Psoas muscle (tissue), 7 donors: ENCODE measurements at regions not wholly inside any gene's neighbourhood (a gene's known extent, or its start where the extent isn't known, plus 50 kb on each side); places are given as distances from the start of the nearest gene placed in this dataset.

Experiments used
- ATAC-seq, 4 donors: fragments of 200-7000 bp; cut with Tn5 transposase; one replicate each; pipeline ENCODE4 v1.9.1; 2020; ENCODE audit warnings: moderate library complexity in 3 of 4, mild to moderate bottlenecking in 2 of 4
- DNase-seq, 2 donors: peaks; one replicate each; pipeline ENCODE4 v3.0.0-alpha.2; 2020
- H3K27ac ChIP-seq: fragments of 200-600 bp; one replicate; pipeline ENCODE4 v1.8.0; 2022
- H3K27me3 ChIP-seq, 3 donors: fragments of 200-600 bp in 1 of 3; one replicate each; pipeline versions ENCODE4 v1.6.1 to v1.8.0; 2013 to 2022; ENCODE audit warnings: low read length in 2 of 3, mild to moderate bottlenecking in 2 of 3, moderate library complexity in 1 of 3; ENCODE audit not compliant: insufficient read depth in 3 of 3
- H3K36me3 ChIP-seq, 2 donors: fragments of 200-600 bp in 1 of 2; one replicate each; pipeline versions ENCODE4 v1.6.1 to v1.8.0; 2013 to 2022; ENCODE audit warnings: low read depth in 1 of 2, mild to moderate bottlenecking in 1 of 2, moderate library complexity in 1 of 2; ENCODE audit not compliant: insufficient read depth in 1 of 2
- H3K4me1 ChIP-seq: fragments of 200-600 bp; one replicate; pipeline ENCODE4 v1.8.0; 2022
- H3K4me3 ChIP-seq: fragments of 200-600 bp; one replicate; pipeline ENCODE4 v1.8.0; 2022; ENCODE audit warnings: mild to moderate bottlenecking
- H3K9me3 ChIP-seq: fragments of 200-600 bp; one replicate; pipeline ENCODE4 v1.8.0; 2022
- CTCF ChIP-seq: fragments of 200-600 bp; IDR thresholded peaks from one replicate; pipeline ENCODE4 v1.8.0; 2022; ENCODE audit warnings: antibody characterized with exemption
- WGBS, 3 donors: extraction: QIAGEN DNeasy Blood & Tissue Kit; methylation state at CpG; one replicate each; pipeline versions ENCODE4 v1.1.6 to v1.1.7; 2013; 5-methylcytosine and 5-hydroxymethylcytosine counted together
- intact Hi-C, 2 donors: fragments of 100-400 bp; cut with DNase I; formaldehyde crosslinking; loops; one replicate each; pipeline versions ENCODE4 v1.11.0 to v1.14.2; 2022
- donor health status: healthy with polysubstance abuse.
- donor health status: DM: no; HTN: no; CAD: no; lungs with moderate emphysema.
- donor health status: Bipolar disorder and iron deficiency.
- donor health status: healthy.
- donor health status: DM: yes; HTN: yes; CAD: no.
- donor health status: DM: no; HTN: no; CAD: no.
- donor health status: DM: yes; HTN: yes; CAD: no.

GRCh38 chr2:16507655-16508489 is 157.8 kb downstream of the CYRIA start:
- Histone ChIP-seq H3K27ac (no peak overlapping the region), H3K36me3 (no peaks in the 10 kb centered on the region), H3K9me3 (no peaks in the 10 kb centered on the region), H3K27me3 (peaks cover 0 to 34% (median 0%) of the 10 kb centered on the region in 3 donors), H3K4me3 (peak overlapping the region; percentile 65), H3K4me1 (peaks cover 8% of the 10 kb centered on the region)
- ATAC-seq: peak; percentile 92 to 98 (median 96)
- peak; percentile 41 to 71 for DNase-seq
- intact Hi-C loops: loop anchor here (2.0 to 10.0 kb wide), 5 partner anchors 223 to 871 kb away; partner anchors contain the start of gene MYCN (in 1 of the 2)
- TF ChIP-seq CTCF: peak; percentile 71
- 6 to 8% (median 7%) methylated on average over 43 to 58 of the region's 58 CpGs for WGBS, 3 donors

- Histone ChIP-seq H3K27ac (no peak overlapping the region), H3K36me3 (no peaks in the 10 kb centered on the region), H3K9me3 (no peaks in the 10 kb centered on the region), H3K4me1 (peaks cover 8% of the 10 kb centered on the region), H3K4me3 (no peak overlapping the region), H3K27me3 (peaks cover 0 to 34% (median 0%) of the 10 kb centered on the region in 3 donors)
- ATAC-seq (no peak), DNase-seq (no peak)
- intact Hi-C loops: loop anchor here (2.0 to 10.0 kb wide), 5 partner anchors 222 to 870 kb away; partner anchors contain the start of gene MYCN (in 1 of the 2)
- no peak for TF ChIP-seq CTCF
- WGBS, 3 donors: 36 to 47% (median 42%) methylated on average over 2 of the region's 2 CpGs
These were observed 159.3 kb downstream of the CYRIA start for GRCh38 chr2:16506366-16506765.

DNA sequence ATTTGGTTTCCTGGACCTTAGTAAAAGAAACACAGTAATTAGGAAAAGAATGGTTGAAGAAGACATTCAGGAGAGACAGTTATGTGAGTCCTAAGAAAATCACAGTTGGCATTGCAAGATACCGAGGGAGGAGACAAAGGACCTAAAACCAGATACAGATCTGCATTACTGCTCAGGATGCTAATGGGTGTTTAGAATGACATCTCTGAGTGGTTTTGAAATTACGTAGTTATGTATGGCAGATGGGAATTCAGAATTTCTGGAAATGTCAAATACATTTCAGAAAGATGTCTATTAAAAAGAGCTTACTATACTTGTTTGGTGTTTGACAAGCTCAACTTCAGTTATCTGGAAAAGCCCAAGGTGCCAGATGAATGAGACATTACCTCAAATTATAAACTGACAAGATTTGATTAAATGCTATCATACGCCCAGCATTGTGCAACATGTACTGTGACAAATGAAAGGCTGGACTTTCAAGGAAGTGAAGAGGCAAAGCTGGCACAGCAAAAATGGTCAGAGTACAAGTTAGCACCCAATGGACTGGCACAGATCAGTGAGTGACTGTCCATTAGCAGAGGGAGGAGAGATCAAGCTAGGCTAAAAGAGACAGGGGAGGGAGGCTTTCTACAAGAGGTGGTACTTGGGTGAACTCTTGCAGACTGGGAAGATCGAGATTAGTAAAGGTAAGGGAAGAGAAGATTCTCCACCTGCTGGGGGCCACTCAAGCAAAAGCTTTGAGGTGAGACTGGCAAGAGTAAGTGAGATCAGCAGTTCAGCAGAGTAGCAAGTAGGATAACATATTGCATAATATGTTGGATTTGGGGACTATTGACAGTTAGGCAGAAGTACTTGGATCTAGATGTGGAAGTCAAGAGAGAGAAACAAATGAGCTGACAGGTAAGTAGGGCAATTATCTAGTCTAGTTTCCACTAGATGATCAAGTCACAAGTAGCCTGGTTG is 168.9 kb downstream of the CYRIA start:
- intact Hi-C loops: no loop called here
- no peak overlapping the region for H3K27ac ChIP-seq
- no peak overlapping the region for H3K4me3 ChIP-seq
- TF ChIP-seq CTCF: no peak
- no peaks in the 10 kb centered on the region for H3K36me3 ChIP-seq
- H3K9me3 ChIP-seq: no peaks in the 10 kb centered on the region
- peaks cover 0 to 5% (median 0%) of the 10 kb centered on the region in 3 donors for H3K27me3 ChIP-seq
- no peaks in the 10 kb centered on the region for H3K4me1 ChIP-seq
- DNase-seq (no peak), ATAC-seq (peak in 1 of 4 donors; percentile 45)
- 68 to 78% (median 77%) methylated on average over 4 of the region's 4 CpGs for WGBS, 3 donors

DNA sequence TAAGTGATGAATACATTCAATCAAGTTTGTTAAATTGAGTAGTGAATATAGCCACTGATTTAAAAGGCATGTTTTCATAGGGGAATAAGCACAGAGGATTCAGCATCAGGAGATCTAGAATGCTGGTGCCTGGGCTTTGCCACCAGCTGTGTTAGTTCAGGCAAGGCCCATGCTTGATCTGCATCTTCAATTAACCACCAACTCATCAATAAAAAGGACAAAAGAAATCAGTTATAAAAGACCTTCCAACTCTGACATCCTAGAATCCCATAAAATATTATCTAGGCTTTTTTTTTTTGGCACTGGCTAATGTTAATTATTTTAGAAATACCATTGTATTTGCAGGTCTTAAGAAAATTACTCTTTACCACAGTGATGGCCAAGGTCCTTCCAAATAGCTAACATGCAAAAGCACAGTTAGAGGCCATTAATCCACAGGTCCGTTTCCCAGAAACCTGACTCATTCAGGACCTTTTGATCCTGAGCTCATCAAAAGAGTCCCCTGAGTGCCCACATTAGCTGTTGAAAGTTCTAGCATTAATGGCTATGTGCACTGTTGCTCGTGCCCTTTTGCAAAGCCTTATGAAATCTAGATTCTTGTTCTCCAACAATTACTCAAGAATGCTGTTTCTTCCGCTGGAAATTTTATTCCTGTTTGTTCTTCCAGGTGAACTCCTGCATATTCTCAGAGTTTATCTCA is 170.0 kb downstream of the CYRIA start:
- ATAC-seq: no peak
- Histone ChIP-seq H3K4me3 (no peak overlapping the region), H3K9me3 (no peaks in the 10 kb centered on the region), H3K36me3 (no peaks in the 10 kb centered on the region), H3K4me1 (no peaks in the 10 kb centered on the region), H3K27ac (no peak overlapping the region), H3K27me3 (peaks cover 0 to 5% (median 0%) of the 10 kb centered on the region in 3 donors)
- intact Hi-C loops: no loop called here
- DNase-seq: no peak
- TF ChIP-seq CTCF: no peak
- WGBS, 3 donors: 64 to 73% (median 65%) methylated on average over 3 of the region's 3 CpGs
